GM19239 (cell line): ENCODE measurements at regions not wholly inside any gene's neighbourhood (a gene's known extent, or its start where the extent isn't known, plus 50 kb on each side); places are given as distances from the start of the nearest gene placed in this dataset.

ENCODE experiments used
- DNase-seq: peaks from one replicate; pipeline ENCODE4 v3.0.0; 2011; ENCODE audit warnings: low spot score; ENCODE audit not compliant: insufficient read length
- FAIRE-seq: peaks from 2 replicates; lab custom pipeline; 2011; peaks lifted over from hg19 to GRCh38; lab: Jason Lieb, UNC

DNA sequence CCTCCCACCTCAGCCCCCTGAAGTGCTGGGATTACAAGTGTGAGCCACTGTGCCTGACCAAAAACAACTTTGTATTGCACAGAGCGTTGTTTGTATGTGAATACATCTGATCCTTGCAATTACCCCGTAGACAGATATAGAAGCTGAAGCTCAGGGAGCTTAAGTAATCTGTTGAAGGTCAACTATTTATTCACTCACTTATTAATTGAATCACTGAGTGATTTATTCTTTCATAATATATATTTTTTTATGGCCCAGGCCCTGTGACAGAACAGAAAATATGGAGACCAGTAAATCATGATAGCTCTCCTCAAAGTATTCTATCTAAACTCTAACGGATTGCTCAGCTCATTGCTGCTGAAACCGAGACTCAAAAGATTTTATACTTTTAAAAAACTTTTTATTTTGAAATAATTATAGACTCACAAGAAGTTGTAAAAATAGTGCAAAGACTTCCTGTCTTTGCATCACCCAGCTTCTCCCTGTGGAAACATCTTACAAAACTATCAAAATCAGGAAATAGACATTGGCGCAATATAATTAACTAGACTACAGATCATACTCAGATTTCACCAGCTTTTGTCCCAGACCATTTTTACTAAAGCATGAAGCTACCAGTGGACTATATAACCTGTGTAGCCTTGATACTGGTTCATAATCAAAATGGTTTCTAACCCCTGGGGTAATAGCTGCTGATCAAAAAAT, 466.1 kb downstream of the PDCD6IP start:
- FAIRE-seq (no peak), DNase-seq (no peak)

DNA sequence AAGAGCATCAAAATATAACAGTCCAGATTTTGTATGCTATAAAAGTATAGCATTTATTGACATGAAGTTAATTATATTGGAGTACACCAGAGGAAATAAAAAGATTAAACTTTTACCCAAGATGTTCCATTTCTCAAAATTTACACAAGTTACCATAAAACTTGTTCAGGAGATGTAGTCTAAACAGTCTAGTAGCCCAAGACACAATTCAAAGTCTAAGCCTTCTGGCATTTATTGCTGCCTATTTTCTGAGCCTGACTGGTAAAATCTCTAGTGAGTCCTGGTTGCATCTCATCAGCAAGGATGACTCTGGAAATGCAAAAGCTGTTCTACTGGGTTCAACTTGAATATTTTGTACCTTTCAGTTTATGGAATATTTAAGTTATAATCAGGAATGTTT, 468.7 kb downstream of the PDCD6IP start:
- FAIRE-seq = no peak
- DNase-seq = no peak

DNA sequence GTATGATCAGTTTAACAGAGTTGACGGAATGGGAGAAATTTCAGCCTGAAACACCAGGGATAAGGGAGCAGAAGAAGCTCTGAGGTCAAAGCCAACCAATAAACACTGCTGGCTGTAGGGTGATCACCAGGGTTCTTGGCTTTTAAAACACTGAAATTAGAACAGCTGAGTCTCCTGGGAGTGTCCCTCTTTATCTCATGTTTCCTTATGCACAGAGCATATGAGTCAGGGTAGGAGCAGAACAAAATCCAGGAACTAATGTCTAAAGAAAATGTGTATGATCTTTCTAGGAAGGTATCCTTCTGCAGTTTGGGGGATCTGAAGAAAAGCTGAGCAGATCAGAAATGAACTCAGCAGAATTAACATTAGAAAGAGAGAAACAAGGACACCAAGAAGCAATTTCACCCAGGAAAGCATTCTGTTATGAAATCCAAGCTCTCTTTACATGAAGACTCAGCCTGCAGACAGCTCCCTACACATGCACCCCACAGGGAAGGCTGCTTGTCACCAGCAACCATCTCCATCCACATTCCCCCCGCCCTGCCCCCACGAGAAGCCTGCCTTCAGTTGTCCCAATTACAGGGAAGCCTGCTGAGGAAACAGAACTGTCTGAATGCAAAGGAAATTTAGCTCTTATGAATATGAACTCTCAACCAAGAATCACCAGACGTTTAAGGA, 469.7 kb downstream of the PDCD6IP start:
- FAIRE-seq (no peak), DNase-seq (no peak)

DNA sequence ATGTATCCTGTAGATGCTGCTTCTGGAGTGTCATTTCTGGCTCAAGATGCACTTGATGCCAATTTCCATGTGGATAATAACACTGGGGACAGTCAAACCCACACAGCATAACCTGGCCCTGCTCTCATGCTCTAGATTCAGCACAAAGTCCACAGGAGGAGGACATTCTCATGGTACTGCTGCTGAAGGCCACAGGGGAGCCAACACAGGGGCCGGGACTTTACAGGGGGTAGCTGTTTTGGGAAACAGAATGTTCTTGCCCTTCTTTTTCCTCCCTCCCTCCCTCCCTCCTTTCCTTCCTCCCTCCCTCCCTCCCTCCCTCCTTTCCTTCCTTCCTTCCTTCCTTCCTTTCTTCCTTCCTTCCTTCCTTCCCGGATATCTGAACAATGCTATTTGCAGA, 477.4 kb downstream of the PDCD6IP start:
- no peak for FAIRE-seq
- DNase-seq = no peak

DNA sequence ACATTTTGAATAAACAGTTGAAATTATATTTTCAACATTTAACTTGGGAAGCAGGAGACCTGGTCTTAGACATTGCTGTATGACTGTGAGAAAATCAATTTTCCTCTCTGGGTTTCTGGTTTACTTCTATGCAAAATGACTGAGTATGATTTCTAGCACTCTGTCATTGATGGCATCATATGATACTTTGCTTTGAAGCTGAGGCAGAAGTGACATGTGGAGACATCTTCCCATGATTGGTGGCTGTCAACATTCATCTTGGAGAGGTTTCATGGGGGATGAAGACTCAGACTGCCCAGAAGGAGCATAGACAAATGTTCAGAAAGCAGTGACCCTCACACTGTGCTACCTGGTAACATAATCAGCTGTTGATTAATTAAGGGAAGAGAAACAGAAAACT, 477.9 kb downstream of the PDCD6IP start:
- no peak for DNase-seq
- FAIRE-seq = no peak

DNA sequence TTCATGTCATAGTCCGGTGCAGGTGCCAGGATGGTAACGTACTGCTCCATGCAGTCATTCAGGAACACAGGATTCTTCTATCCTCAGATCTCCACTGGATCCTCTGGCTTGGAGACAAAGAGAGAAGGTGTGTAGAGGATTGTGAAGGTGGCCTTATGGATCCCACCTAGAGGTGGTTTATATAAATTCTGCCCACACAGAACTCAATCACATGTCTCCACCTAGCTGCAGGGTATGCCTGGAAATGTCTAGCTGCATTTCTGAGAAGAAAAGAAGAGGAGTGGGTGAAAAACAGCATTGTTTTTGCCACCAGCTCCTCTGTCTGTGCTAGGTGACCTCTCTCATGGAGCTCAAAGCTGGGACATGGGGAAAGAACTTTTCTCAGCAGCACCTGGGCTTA, 478.7 kb downstream of the PDCD6IP start:
- no peak for DNase-seq
- FAIRE-seq = no peak

DNA sequence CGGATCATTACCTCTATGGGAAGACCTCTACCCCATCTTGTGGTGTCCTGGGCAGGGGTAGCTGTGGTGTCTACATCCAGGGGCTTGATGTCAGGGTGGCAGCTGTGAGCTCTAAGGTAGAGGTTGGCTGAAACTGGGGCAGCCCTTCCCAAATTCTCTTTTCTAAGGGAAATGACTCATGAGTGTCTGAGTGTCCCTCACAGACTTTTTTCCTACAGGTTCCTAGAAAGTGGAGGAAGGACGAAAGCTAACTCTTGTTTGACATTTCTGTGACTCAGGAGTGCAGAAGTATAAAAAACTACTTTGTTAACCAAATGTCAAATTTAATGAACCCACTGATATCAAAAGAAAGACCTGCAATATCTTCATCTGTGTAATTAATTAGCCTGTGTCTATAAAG, 481.5 kb downstream of the PDCD6IP start:
- no peak for DNase-seq
- no peak for FAIRE-seq

DNA sequence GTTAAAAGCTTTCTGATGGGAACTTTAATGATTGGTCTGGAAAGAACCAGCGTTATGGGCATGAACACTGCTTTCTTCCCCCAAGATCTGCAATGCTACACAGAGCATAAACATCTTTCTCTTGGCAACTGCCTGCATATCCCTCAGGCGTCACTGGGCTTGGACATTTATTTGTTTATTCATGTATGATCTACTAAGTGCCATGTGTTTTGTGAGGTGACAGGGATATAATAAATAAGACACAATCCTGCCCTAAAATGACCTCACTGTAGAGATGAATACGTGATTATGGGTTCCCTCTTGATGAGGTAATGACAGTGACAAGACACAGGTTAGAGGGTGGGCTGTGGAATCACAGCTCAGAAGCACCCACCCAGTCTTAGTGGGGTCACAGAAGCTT, 485.3 kb downstream of the PDCD6IP start:
- DNase-seq = no peak
- no peak for FAIRE-seq

DNA sequence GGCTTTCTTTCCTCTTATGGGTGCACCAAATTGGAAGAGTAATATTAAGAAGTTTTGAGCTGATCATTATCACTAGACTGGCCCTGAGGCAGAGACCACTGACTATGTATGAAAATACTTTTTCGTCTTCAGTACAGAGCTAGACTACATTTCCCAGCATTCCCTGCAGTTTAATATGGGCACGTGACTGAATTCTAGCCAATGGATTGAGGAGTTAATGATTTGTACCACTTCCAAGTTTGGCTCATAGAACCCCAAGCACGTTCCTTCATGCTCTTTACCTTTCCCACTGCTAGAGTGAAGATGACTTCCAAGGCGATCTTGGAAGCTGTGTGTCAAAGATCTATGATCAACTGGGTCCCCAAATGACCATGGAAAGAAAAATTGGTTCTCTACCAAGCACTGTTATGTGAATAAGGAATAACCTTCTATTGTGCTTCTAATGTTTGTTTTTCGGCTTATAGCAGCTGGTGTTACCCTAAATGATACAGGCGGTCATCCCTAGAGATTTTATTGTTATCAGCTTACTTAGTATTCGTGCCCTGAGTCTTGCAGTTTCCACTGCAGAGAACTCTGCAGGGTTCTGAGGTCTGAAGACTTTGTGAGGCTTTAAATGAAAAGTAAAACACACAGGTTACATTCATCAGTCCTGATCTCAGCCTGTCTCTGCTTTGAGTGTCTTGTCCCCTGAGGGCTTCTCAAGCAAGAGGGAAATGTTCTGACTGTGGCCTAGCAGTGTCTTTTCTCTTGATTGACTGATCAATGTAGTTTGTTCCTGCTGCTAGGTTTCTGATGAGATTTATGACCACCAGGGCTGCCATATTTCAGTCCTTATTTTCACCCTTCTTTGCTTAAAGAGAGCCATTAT, 486.8 kb downstream of the PDCD6IP start:
- no peak for DNase-seq
- FAIRE-seq = no peak

DNA sequence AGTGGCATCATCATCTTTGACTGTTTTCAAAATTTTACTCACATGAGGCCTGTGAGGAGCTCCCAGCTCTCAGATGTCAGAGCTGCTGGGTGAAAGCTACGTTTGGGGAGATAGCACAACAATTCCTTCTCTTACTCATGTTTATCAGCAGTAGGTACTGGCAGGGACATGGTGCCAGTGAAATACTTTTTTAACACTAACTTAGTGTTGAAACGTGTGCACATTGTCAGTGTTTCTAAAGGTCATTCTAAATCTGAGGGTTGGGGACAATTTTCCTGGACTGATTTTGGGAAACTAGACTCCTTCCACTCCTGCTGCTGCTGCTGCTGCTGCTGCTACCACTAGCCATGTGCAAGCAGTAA, 487.4 kb downstream of the PDCD6IP start:
- FAIRE-seq (no peak), DNase-seq (no peak)

DNA sequence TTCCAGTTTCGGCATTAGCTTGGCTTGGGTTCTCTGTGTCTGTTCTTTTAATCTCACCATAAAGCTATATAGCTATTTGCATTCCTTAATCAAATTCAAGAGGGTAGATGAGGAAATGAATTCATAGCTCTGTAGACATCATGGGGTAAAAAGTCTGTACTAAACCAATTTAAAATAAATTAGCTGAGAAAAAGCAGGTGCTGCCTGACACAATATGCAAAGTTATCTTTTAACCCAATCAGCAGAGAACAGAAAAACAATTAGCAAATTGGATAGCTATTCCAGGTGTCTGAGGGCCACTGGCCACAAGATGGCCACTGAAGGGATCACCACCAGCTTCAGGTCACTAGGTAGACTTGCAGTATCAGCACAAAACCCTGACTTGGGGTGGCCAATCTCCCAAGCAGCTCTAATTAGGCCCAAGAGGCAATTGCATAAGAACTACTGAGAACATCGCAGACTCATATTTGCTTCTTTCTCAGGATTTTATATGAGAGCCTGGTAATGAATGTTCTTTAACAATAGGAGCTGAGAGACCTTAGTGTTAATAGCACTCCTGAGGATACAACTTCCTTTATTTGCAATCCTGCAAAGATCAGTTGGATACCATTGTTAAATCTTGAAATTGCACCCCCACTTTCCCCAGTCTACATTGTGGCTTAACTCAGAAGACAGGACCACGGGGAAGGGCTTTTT, 494.3 kb downstream of the PDCD6IP start:
- DNase-seq (no peak), FAIRE-seq (no peak)

DNA sequence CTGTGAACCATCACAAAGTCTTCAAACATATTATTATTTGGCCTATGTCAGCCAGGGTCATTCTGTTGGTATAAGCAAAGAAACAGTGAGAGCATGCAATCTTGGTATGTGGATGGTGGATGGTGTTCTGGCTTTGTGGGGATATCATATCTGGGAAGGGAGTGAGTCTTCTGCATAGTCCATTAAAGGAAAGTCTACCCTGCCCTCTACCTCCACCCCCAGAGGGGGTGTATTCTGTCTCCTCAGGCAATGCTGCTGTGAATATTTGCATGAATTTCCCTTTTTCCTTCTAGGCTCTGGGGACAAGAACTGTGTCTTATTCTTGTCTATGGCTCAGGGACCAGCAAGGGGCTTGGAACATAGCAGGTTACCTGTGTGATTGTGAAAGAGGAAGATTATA, 495.8 kb downstream of the PDCD6IP start:
- no peak for FAIRE-seq
- DNase-seq = no peak

DNA sequence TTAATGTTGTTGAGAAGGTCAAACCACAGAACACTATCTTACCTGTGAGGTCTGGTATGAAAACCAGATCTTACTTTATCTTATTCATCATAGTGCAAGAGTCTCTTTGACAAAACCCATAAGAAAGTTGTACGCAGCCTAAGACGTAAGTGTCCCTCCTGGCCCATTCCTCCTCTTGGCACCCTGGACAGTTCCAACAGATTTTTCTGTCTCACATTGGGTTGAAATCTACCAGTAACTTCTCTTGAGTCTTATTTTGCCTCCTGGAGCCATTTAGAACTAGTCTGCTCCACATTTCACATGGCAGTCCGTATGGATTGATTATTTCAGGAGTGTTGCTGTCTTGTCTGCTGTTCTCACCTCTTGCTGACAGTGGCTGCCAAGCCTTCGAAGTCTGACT, 498.4 kb downstream of the PDCD6IP start:
- DNase-seq (no peak), FAIRE-seq (no peak)

DNA sequence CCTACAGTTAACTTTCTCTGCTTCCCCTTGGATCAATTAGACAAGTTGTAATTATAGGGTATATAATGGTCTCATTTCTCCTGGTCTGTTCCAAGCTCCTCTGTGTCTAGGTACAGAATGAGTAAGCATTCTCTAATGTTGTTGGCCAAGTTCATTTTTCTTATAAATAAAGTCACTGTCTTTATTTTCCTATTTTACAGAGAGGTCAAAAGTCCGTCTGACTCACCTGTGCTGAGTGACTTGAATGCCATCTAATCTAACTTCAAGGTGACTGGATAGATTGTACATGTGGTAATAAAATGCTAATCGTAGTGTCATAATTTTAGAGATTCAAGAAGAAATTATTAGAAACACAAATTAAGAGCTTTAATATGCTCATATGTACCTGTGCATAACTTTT, 500.2 kb downstream of the PDCD6IP start:
- no peak for FAIRE-seq
- DNase-seq = no peak

DNA sequence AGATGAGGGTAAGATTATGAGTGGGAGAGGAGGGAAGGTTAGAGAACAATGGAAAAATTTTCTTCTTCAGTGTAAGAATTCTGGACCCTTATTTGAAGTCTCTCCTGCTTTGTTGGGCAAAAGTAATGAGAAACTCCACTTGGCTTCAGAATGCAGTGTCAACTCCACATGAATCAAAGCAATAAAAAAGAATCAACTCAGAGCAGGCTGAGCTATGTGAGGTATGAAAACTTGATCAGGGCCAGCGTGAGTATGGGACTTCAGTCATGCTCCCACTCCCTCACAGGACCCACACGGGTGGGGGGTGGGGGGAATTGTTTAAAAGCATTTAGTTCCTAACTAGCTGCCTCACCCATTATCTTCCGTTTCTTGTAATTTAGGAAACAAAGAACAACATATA, 502.2 kb downstream of the PDCD6IP start:
- FAIRE-seq (no peak), DNase-seq (no peak)

DNA sequence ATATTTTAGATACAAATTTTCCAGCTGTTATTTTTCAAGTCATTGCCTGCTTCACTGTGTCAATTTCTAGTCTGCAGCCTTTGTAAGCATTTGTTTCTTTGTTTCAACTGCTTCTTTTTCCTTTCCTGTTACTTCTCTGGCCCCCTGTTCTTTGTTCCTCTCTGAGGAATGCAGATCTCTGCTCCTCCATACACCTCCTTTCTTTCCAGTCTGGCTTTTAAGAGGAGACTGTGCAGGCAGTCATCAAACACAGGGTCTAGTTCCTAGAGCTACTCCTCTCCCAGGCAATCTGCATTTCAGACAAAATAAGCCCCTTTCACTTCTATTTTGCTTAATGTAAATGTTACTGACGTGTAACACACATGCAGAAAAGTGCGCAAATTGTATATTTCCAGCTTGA, 502.9 kb downstream of the PDCD6IP start:
- FAIRE-seq = no peak

DNA sequence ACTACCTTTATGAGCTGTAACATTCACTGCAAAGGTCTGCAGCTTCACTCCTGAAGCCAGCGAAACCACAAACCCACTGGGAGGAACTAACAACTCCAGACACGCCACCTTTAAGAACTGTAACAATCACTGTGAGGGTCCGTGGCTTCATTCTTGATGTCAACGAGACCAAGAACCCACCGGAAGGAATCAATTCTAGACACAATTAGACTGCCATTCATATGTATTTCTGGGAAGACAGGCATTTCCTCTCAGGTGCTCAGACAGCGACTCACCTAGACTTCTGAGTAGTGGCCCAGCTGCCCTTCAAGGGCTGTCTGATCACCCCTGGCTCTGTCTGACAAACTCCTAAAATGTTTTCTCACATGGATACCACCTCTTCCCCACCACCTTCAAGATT, 506.8 kb downstream of the PDCD6IP start:
- no peak for DNase-seq
- FAIRE-seq = no peak

More for the DNA sequence above, 502.9 kb downstream of the PDCD6IP start:
- DNase-seq = no peak

DNA sequence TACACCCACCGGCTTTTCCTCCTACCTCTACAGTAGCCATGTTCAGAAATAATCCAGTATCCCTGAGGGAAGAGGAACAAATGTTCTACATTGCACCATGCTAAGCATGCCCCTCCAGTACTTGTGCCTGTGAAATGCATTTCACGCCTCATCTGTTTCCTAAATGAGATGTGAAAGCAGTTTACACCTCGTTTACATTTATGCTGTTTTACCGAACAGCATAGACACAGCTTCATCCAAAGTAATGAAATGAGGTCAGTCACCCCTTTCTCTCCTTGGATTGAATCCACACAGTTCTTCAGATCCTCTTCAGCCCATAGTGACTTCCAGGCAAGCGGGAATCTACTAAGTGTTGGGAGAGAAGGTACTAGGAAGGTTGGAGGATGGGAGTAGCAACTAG, 514.3 kb downstream of the PDCD6IP start:
- DNase-seq (no peak), FAIRE-seq (no peak)

DNA sequence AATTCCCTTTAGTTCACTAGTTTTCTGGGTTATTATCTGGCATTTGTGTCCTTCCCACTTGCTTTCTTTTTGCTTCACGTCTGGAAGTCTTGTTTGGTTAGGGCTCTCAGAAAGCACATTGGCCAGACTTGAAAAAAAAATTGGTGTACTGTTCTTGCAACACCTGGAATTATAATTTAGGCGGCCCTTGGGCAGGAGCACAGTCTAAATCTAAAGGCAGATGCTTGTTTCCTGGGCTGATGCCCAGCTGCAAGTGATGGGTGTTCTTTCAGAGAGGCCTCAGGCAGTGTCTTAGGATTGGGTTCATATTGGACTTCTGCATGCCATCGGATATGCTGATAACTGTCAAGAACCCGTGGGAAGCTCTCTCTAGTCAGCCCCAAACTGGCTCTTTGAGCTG, 521.5 kb downstream of the PDCD6IP start:
- FAIRE-seq (no peak), DNase-seq (no peak)

DNA sequence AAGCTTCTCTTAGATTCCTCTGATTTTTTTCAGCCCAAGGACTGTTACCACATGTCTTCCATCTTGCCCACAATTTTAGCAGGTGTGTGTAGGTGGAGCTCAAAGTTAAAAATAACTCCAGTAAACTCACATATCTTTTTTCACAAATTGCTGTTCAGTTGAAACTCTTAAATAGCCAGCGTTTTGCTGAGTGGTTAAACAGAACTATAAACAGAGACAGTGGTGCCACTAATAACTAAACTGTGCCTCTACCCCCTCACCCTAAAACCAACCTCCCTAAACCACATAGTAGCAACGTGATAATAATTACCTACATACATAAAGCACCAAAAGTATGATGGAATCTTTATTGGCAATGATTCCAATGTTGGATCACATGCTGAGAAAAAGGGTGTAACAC, 525.1 kb downstream of the PDCD6IP start:
- DNase-seq (no peak), FAIRE-seq (no peak)

DNA sequence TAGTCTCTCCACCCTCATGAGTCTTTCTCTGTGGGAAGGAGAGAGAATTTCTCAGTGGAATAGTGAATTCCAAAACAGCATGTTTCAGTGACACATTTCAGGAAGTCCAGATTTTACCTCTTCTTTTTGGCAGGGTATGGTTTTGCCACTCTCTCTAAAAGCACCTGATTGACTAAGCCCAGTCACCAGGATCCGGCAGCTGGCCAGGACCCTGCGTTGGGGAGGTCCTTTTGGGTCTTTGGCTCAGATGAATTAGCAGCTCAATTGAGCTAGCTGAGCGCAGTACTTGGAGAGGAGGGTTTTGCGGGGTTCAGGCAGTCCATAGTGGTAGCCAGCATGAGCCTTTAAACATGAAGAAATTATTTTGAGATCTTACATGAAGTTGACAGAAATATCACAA, 548.2 kb downstream of the PDCD6IP start:
- FAIRE-seq (no peak), DNase-seq (no peak)
